IMR-90 (cell line): ENCODE measurements at regions not wholly inside any gene's neighbourhood (a gene's known extent, or its start where the extent isn't known, plus 50 kb on each side); places are given as distances from the start of the nearest gene placed in this dataset.

Experiments used
- ATAC-seq: fragments of 200-7000 bp; cut with Tn5 transposase; 2 replicates; pipeline ENCODE4 v1.9.1; 2020; ENCODE audit warnings: low read depth, mild to moderate bottlenecking, moderate library complexity
- BruUV-seq: library from RNA; stranded (reverse); fragments of 400-500 nt; replicated peaks from 2 replicates; lab custom pipeline; 2021; lab: Mats Ljungman, UMichigan
- CTCF ChIA-PET: fragments of 300-600 bp; formaldehyde crosslinking; extraction: SDS; loops from one replicate; lab custom pipeline; 2021; ENCODE audit warnings: antibody characterized with exemption; lab: Yijun Ruan, JAX
- POLR2A ChIA-PET: fragments of 300-600 bp; sonication (Branson Sonifier 250); formaldehyde crosslinking; loops from one replicate; lab custom pipeline; 2022; ENCODE audit warnings: antibody characterized with exemption; ENCODE audit not compliant: unreplicated experiment; lab: Charles Lee
- DNase-seq: peaks from one replicate; pipeline ENCODE4 v3.0.0; 2013
- H2AFZ ChIP-seq: replicated peaks from 2 replicates; pipeline ENCODE3; 2013; ENCODE audit warnings: low read length, mild to moderate bottlenecking; ENCODE audit not compliant: poor library complexity
- H2AK5ac ChIP-seq: 2 replicates; pipeline ENCODE4 v1.6.1; 2013; ENCODE audit warnings: low read depth, low read length, inconsistent platforms
- H2AK9ac ChIP-seq: replicated peaks from 2 replicates; pipeline ENCODE3; 2013; ENCODE audit warnings: mild to moderate bottlenecking, low read depth, low read length, moderate library complexity; ENCODE audit not compliant: poor library complexity
- H2BK120ac ChIP-seq: 2 replicates; pipeline ENCODE4 v1.6.1; 2013; ENCODE audit warnings: low read depth, low read length, inconsistent platforms
- H2BK15ac ChIP-seq: 3 replicates; pipeline ENCODE4 v1.6.1; 2013; ENCODE audit warnings: low read depth, low read length, inconsistent platforms
- H2BK20ac ChIP-seq: 2 replicates; pipeline ENCODE4 v1.6.1; 2013; ENCODE audit warnings: low read depth, mild to moderate bottlenecking, inconsistent platforms, low read length, moderate library complexity
- H2BK5ac ChIP-seq: 2 replicates; pipeline ENCODE4 v1.6.1; 2013; ENCODE audit warnings: mild to moderate bottlenecking, low read depth, low read length, inconsistent platforms; ENCODE audit not compliant: poor library complexity, severe bottlenecking
- H3K14ac ChIP-seq: replicated peaks from 2 replicates; pipeline ENCODE4 v1.6.1; 2013; ENCODE audit warnings: low read depth, low read length, inconsistent platforms
- H3K18ac ChIP-seq: 2 replicates; pipeline ENCODE4 v1.6.1; 2013; ENCODE audit warnings: low read depth, low read length, control low read depth
- H3K23ac ChIP-seq: 2 replicates; pipeline ENCODE4 v1.6.1; 2013; ENCODE audit warnings: low read depth, low read length, inconsistent platforms
- H3K27ac ChIP-seq: 2 replicates; pipeline ENCODE4 v1.5.1; 2013; ENCODE audit warnings: mild to moderate bottlenecking, control low read depth, low read length; ENCODE audit not compliant: insufficient read depth
- H3K27me3 ChIP-seq: 2 replicates; pipeline ENCODE4 v1.6.1; 2013; ENCODE audit warnings: low read length; ENCODE audit not compliant: control insufficient read depth, insufficient read depth
- H3K36me3 ChIP-seq: 2 replicates; pipeline ENCODE4 v1.6.1; 2013; ENCODE audit warnings: low read length, mixed read lengths; ENCODE audit not compliant: control insufficient read depth, insufficient read depth
- H3K4ac ChIP-seq: 2 replicates; pipeline ENCODE4 v1.6.1; 2013; ENCODE audit warnings: low read depth, low read length, inconsistent platforms
- H3K4me1 ChIP-seq: 2 replicates; pipeline ENCODE4 v1.6.1; 2013; ENCODE audit warnings: low read length, mixed read lengths; ENCODE audit not compliant: control insufficient read depth, insufficient read depth
- H3K4me2 ChIP-seq: 2 replicates; pipeline ENCODE4 v1.6.1; 2013; ENCODE audit warnings: low read depth, mild to moderate bottlenecking, control low read depth, low read length, moderate library complexity
- H3K4me3 ChIP-seq: 2 replicates; pipeline ENCODE4 v1.5.1; 2013; ENCODE audit warnings: low read depth, mild to moderate bottlenecking, control low read depth, low read length, moderate library complexity; ENCODE audit not compliant: insufficient read depth
- H3K56ac ChIP-seq: 2 replicates; pipeline ENCODE4 v1.6.1; 2013; ENCODE audit warnings: low read length, inconsistent platforms; ENCODE audit not compliant: insufficient read depth; ENCODE audit errors: extremely low read depth
- H3K79me1 ChIP-seq, 2 experiments: 2 replicates each; pipeline ENCODE4 v1.6.1; 2013; ENCODE audit warnings: low read length in 2 of 2, inconsistent platforms in 1 of 2, low read depth in 1 of 2
- H3K9ac ChIP-seq: 2 replicates; pipeline ENCODE4 v1.6.1; 2013; ENCODE audit warnings: low read depth, low read length, control low read depth
- H3K9me1 ChIP-seq: 2 replicates; pipeline ENCODE4 v1.6.1; 2013; ENCODE audit warnings: low read length, inconsistent platforms; ENCODE audit not compliant: insufficient read depth
- H3K9me3 ChIP-seq: 2 replicates; pipeline ENCODE4 v1.6.1; 2013; ENCODE audit warnings: low read length; ENCODE audit not compliant: control insufficient read depth, insufficient read depth
- H4K20me1 ChIP-seq: 2 replicates; pipeline ENCODE4 v1.6.1; 2013; ENCODE audit warnings: low read length, inconsistent platforms; ENCODE audit not compliant: insufficient read depth
- H4K5ac ChIP-seq: 2 replicates; pipeline ENCODE4 v1.6.1; 2013; ENCODE audit warnings: mild to moderate bottlenecking, low read depth, low read length, control low read depth
- H4K8ac ChIP-seq, 2 experiments: 2 replicates each; pipeline ENCODE4 v1.6.1; 2013; ENCODE audit warnings: low read depth in 2 of 2, low read length in 2 of 2, control low read depth in 1 of 2, inconsistent platforms in 1 of 2
- H4K91ac ChIP-seq: 2 replicates; pipeline ENCODE4 v1.6.1; 2013; ENCODE audit warnings: low read depth, low read length, inconsistent platforms; ENCODE audit not compliant: insufficient read depth
- MXI1 ChIP-seq: IDR thresholded peaks from 2 replicates; pipeline ENCODE4 v1.6.1; 2012; ENCODE audit warnings: low read depth, mild to moderate bottlenecking, low read length, moderate library complexity, borderline replicate concordance
- NFE2L2 ChIP-seq: fragments of 150-350 bp; IDR thresholded peaks from 2 replicates; pipeline ENCODE4 v1.6.1; 2016; ENCODE audit warnings: low read depth, mild to moderate bottlenecking, low read length
- RCOR1 ChIP-seq: IDR thresholded peaks from 2 replicates; pipeline ENCODE4 v1.6.1; 2012; ENCODE audit warnings: mild to moderate bottlenecking, low read length, improper control_type of control experiment; ENCODE audit not compliant: insufficient replicate concordance
- WGBS, 2 experiments: methylation state at CpG; one replicate each; pipeline versions ENCODE4 v1.1.5 to v1.1.7; 2013; ENCODE audit warnings: missing lambda C conversion rate in 2 of 2; ENCODE audit not compliant: insufficient read length in 1 of 2; ENCODE audit errors: extremely low coverage in 2 of 2; 5-methylcytosine and 5-hydroxymethylcytosine counted together
- dilution Hi-C: fragments of 300-500 bp; cut with HindIII; formaldehyde crosslinking; loops from one replicate; pipeline ENCODE4 v1.14.3; 2018; ENCODE audit warnings: low sequenced_read_pairs; ENCODE audit not compliant: unreplicated experiment
- in situ Hi-C: fragments of 300-500 bp; cut with MboI; formaldehyde crosslinking; loops from 3 replicates; pipeline ENCODE4 v1.14.3; 2019; ENCODE audit warnings: low sequenced_read_pairs, inconsistent platforms, mixed read lengths
- intact Hi-C: fragments of 100-400 bp; cut with micrococcal nuclease; formaldehyde crosslinking; loops from 2 replicates; pipeline ENCODE4 v1.10.0; 2022

- TF ChIP-seq RCOR1 (no peak), NFE2L2 (no peak), MXI1 (no peak)
- ChIA-PET CTCF (no interaction called here), POLR2A (no interaction called here)
- BruUV-seq, result no TSS peak
- Histone ChIP-seq H3K4me1 (no peaks in the 10 kb centered on the region), H3K4me2 (no peak overlapping the region), H3K27ac (no peak overlapping the region), H2BK20ac (no peak overlapping the region), H3K9me1 (no peaks in the 10 kb centered on the region), H3K79me1 (no peaks in the 10 kb centered on the region), H3K36me3 (no peaks in the 10 kb centered on the region), H3K9ac (no peak overlapping the region), H2AK5ac (no peak overlapping the region), H3K4me3 (no peak overlapping the region), H2AFZ (no peak overlapping the region), H3K27me3 (no peaks in the 10 kb centered on the region), H4K91ac (no peak overlapping the region), H2AK9ac (no peak overlapping the region), H2BK120ac (no peak overlapping the region), H4K20me1 (no peaks in the 10 kb centered on the region), H3K9me3 (no peaks in the 10 kb centered on the region; the same call in 1 of the 2 replicates), H4K5ac (no peak overlapping the region), H3K14ac (no peak overlapping the region), H2BK15ac (no peak overlapping the region), H3K23ac (no peak overlapping the region), H3K56ac (no peak overlapping the region), H2BK5ac (no peak overlapping the region), H3K18ac (no peak overlapping the region), H4K8ac (no peak overlapping the region), H3K4ac (no peak overlapping the region)
- ATAC-seq (no peak), DNase-seq (no peak)
- dilution Hi-C loops, result no loop called here
- intact Hi-C loops, result no loop called here
- WGBS, 2 experiments, result 43% methylated on average over 3 of the region's 6 CpGs; no CpG with 5 or more reads in 1 of the 2 experiments
- in situ Hi-C loops, result no loop called here
Measured at GRCh38 chr5:87898574-87898973, 370.1 kb downstream of the TMEM161B start.
